ENCODE measurements at regions not wholly inside any gene's neighbourhood (a gene's known extent, or its start where the extent isn't known, plus 50 kb on each side); places are given as distances from the start of the nearest gene placed in this dataset.

DNA sequence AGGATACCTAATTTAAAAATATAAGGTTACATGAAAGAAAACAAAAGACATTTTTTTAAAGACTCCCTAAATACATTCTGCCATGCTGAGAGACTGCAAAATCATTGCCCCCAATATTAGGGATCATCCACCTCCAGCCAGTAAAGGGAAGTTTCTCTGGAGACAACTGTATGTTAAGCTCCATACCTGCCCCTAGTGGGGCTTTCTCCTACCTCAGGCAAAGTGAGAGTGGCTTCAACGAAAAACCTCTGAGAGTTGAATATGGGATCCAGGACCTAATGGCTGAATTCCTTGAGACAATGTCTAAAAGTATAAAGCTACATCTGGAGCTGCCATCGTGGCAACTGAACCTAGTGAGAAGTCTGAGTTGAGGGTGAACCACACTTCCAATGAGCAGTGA lies 248.1 kb upstream of the FIGN start:
- TF ChIP-seq, protein P1, sequence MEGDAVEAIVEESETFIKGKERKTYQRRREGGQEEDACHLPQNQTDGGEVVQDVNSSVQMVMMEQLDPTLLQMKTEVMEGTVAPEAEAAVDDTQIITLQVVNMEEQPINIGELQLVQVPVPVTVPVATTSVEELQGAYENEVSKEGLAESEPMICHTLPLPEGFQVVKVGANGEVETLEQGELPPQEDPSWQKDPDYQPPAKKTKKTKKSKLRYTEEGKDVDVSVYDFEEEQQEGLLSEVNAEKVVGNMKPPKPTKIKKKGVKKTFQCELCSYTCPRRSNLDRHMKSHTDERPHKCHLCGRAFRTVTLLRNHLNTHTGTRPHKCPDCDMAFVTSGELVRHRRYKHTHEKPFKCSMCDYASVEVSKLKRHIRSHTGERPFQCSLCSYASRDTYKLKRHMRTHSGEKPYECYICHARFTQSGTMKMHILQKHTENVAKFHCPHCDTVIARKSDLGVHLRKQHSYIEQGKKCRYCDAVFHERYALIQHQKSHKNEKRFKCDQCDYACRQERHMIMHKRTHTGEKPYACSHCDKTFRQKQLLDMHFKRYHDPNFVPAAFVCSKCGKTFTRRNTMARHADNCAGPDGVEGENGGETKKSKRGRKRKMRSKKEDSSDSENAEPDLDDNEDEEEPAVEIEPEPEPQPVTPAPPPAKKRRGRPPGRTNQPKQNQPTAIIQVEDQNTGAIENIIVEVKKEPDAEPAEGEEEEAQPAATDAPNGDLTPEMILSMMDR (IDR thresholded peaks at IDR 0.05): no peak
- TF ChIP-seq POLR2A (IDR thresholded peaks at IDR 0.05): no peak

All from testis (tissue), 2 donors.